PFSK-1 (cell line): ENCODE measurements at regions not wholly inside any gene's neighbourhood (a gene's known extent, or its start where the extent isn't known, plus 50 kb on each side); places are given as distances from the start of the nearest gene placed in this dataset.

Experiments used
- POLR2AphosphoS5 ChIP-seq: IDR thresholded peaks from 2 replicates; pipeline ENCODE4 v1.6.1; 2012; ENCODE audit warnings: low read depth, mild to moderate bottlenecking, control low read depth, low read length, moderate library complexity
- SIN3A ChIP-seq: IDR thresholded peaks from 2 replicates; pipeline ENCODE4 v1.6.1; 2012; ENCODE audit warnings: mild to moderate bottlenecking, low read length, moderate library complexity, borderline replicate concordance; ENCODE audit not compliant: insufficient read depth
- TAF1 ChIP-seq: IDR thresholded peaks from 2 replicates; pipeline ENCODE4 v1.6.1; 2012; ENCODE audit warnings: low read length, control low read depth, borderline replicate concordance; ENCODE audit not compliant: insufficient read depth
- TF ChIP-seq, protein P1 (sequence below), 2 experiments: IDR thresholded peaks; 2 replicates each; pipeline versions ENCODE4 v1.6.1 to v1.8.0; 2011 to 2012; ENCODE audit warnings: low read depth in 2 of 2, low read length in 2 of 2, control low read depth in 1 of 2, inconsistent platforms in 1 of 2, mild to moderate bottlenecking in 1 of 2, moderate library complexity in 1 of 2; ENCODE audit not compliant: insufficient read depth in 1 of 2

DNA sequence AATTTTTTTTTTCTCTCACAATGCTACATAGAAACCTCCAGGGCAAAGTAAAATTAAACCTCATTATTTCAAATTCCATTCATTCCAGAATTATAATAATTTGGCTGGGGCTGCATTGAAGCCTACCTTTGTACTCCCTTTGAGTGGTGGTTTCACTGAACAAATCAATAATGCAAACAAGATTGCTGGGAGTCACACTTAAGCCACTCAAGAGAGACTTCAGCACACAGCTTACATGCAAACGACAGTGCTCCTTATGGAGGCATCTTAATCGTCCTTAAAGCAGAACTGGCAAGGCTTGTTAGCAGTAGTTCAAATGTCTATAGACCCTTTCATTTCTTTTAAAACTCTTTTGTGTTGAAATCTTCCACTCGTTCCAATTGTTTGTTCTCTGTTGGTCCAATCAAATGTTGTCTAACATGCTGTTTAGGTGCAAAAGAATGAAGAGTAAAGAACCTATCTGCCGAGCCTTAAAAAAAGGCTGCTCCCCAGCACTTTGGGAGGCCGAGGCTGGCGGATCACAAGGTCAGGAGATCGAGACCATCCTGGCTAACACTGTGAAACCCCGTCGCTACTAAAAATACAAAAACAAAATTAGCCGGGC, 294.9 kb downstream of the FGFR2 start:
- TF ChIP-seq, protein P1, sequence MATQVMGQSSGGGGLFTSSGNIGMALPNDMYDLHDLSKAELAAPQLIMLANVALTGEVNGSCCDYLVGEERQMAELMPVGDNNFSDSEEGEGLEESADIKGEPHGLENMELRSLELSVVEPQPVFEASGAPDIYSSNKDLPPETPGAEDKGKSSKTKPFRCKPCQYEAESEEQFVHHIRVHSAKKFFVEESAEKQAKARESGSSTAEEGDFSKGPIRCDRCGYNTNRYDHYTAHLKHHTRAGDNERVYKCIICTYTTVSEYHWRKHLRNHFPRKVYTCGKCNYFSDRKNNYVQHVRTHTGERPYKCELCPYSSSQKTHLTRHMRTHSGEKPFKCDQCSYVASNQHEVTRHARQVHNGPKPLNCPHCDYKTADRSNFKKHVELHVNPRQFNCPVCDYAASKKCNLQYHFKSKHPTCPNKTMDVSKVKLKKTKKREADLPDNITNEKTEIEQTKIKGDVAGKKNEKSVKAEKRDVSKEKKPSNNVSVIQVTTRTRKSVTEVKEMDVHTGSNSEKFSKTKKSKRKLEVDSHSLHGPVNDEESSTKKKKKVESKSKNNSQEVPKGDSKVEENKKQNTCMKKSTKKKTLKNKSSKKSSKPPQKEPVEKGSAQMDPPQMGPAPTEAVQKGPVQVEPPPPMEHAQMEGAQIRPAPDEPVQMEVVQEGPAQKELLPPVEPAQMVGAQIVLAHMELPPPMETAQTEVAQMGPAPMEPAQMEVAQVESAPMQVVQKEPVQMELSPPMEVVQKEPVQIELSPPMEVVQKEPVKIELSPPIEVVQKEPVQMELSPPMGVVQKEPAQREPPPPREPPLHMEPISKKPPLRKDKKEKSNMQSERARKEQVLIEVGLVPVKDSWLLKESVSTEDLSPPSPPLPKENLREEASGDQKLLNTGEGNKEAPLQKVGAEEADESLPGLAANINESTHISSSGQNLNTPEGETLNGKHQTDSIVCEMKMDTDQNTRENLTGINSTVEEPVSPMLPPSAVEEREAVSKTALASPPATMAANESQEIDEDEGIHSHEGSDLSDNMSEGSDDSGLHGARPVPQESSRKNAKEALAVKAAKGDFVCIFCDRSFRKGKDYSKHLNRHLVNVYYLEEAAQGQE (IDR thresholded peaks at IDR 0.05; ENCODE audit: insufficient read depth in 1 of 2, low read depth in 2 of 2, low read length in 2 of 2) = no peak
- TF ChIP-seq POLR2AphosphoS5 (no peak), SIN3A (no peak), TAF1 (no peak)
